Left ventricle myocardium inferior (tissue), 1 donor: ENCODE measurements at regions not wholly inside any gene's neighbourhood (a gene's known extent, or its start where the extent isn't known, plus 50 kb on each side); places are given as distances from the start of the nearest gene placed in this dataset.
A peak's percentile ranks its signal among the peaks of the same experiment; 100 is the strongest.

Source experiments
- DNase-seq: peaks from one replicate; pipeline ENCODE4 v3.0.0-alpha.2; 2020
- H3K27ac ChIP-seq: fragments of 200-600 bp; replicated peaks from 2 replicates; pipeline ENCODE4 v1.8.0; 2021
- H3K27me3 ChIP-seq: fragments of 200-600 bp; 2 replicates; pipeline ENCODE4 v1.8.0; 2021; ENCODE audit warnings: low read depth
- H3K36me3 ChIP-seq: fragments of 200-600 bp; 2 replicates; pipeline ENCODE4 v1.8.0; 2021
- H3K4me1 ChIP-seq: fragments of 200-600 bp; 2 replicates; pipeline ENCODE4 v1.8.0; 2021
- H3K4me3 ChIP-seq: fragments of 200-600 bp; 2 replicates; pipeline ENCODE4 v1.8.0; 2021; ENCODE audit warnings: mild to moderate bottlenecking, moderate library complexity
- H3K9me3 ChIP-seq: fragments of 200-600 bp; replicated peaks from 2 replicates; pipeline ENCODE4 v1.8.0; 2021
- CTCF ChIP-seq: fragments of 200-600 bp; IDR thresholded peaks from 2 replicates; pipeline ENCODE4 v1.8.0; 2021; ENCODE audit warnings: antibody characterized with exemption, mild to moderate bottlenecking, borderline replicate concordance
- intact Hi-C: fragments of 100-400 bp; cut with micrococcal nuclease; formaldehyde crosslinking; loops from one replicate; pipeline ENCODE4 v1.11.0; 2022
- donor health status: DM: no; HTN: yes; CAD: no; lungs with severe emphysema.

- peaks cover 10% of the 10 kb centered on the region for H3K9me3 ChIP-seq
- H3K27me3 ChIP-seq = no peaks in the 10 kb centered on the region
- no peaks in the 10 kb centered on the region for H3K36me3 ChIP-seq
- TF ChIP-seq CTCF = no peak
- H3K27ac ChIP-seq = no peak overlapping the region
- H3K4me1 ChIP-seq = peaks cover 8% of the 10 kb centered on the region
- no peak overlapping the region for H3K4me3 ChIP-seq
- no peak for DNase-seq
- intact Hi-C loops = no loop called here
Observed at GRCh38 chr16:56042416-56042815, 148.9 kb upstream of the GNAO1 start.

DNA sequence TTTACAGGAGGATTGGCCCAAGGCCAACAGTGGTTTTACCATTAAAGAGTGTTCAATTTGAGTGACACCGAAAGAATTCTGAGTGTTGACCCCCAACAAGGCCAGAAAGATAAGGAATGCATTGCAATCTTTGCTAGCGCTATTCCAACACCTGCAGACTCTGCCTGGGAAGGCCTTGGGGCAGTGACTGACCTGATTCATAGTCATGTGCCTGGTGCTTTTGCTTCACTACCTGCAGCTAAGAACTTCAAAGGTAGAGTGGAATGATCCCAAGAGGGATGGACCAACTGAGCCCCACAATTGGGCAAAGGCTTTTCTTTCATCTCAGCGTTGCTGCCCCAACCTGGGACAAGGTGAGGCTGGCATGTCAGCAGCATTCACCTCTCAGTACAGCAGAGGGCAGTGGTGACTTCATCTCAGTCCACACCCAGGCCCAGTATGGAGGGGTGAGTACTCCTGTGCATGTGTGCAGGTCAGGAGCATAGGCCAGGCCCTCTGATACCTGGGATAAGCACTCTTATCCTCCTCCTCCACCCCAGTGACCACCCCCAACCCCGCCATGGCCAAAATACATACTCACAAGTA, 149.6 kb upstream of the GNAO1 start:
- Histone ChIP-seq H3K27ac (no peak overlapping the region), H3K9me3 (peaks cover 17% of the 10 kb centered on the region), H3K36me3 (no peaks in the 10 kb centered on the region), H3K27me3 (no peaks in the 10 kb centered on the region), H3K4me1 (peaks cover under 1% of the 10 kb centered on the region), H3K4me3 (no peak overlapping the region)
- intact Hi-C loops = no loop called here
- DNase-seq = no peak
- TF ChIP-seq CTCF = peak; percentile 68

- no peak overlapping the region for H3K27ac ChIP-seq
- H3K36me3 ChIP-seq = no peaks in the 10 kb centered on the region
- H3K27me3 ChIP-seq = no peaks in the 10 kb centered on the region
- H3K9me3 ChIP-seq = peaks cover 22% of the 10 kb centered on the region
- DNase-seq = no peak
- H3K4me1 ChIP-seq = no peaks in the 10 kb centered on the region
- no peak for TF ChIP-seq CTCF
- no peak overlapping the region for H3K4me3 ChIP-seq
- intact Hi-C loops = loop anchor here (10.0 kb wide), 1 partner anchor 276 kb away; no protein-coding TSS in a partner anchor
Observed at GRCh38 chr16:56038564-56039098, 152.7 kb upstream of the GNAO1 start.

GRCh38 chr16:56032072-56032471, 156.9 kb upstream of the CES5A start:
- no peak overlapping the region for H3K27ac ChIP-seq
- peaks cover 9% of the 10 kb centered on the region for H3K9me3 ChIP-seq
- H3K27me3 ChIP-seq = no peaks in the 10 kb centered on the region
- no peak for TF ChIP-seq CTCF
- H3K4me1 ChIP-seq = peaks cover 14% of the 10 kb centered on the region
- no peaks in the 10 kb centered on the region for H3K36me3 ChIP-seq
- intact Hi-C loops = loop anchor here (10.0 kb wide), 1 partner anchor 283 kb away; no protein-coding TSS in a partner anchor
- no peak overlapping the region for H3K4me3 ChIP-seq
- DNase-seq = no peak

DNA sequence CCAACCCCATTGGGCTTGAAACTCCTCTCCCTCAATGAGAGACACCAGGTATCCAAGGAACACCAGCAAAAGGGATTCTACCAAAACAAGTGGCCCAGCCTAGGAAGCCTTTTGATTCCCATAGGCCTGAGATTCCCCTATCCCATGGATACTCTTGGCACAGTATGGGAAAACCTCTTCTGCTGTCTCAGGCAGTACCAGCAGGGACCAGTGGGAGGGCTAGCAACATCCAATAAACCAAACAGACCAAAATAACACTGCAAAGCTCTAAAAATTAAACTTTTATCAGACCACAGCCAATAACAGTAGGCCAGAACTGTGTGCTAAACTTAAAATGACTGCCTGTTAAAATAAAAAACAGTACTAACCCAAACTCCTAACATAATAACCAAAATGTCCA, 153.9 kb upstream of the CES5A start:
- intact Hi-C loops = no loop called here
- TF ChIP-seq CTCF = no peak

More for the DNA sequence above, 153.9 kb upstream of the CES5A start:
- DNase-seq = no peak
- Histone ChIP-seq H3K4me3 (no peak overlapping the region), H3K27me3 (no peaks in the 10 kb centered on the region), H3K4me1 (peaks cover 14% of the 10 kb centered on the region), H3K27ac (no peak overlapping the region), H3K36me3 (no peaks in the 10 kb centered on the region), H3K9me3 (no peaks in the 10 kb centered on the region)
